T47D (cell line): ENCODE measurements at regions not wholly inside any gene's neighbourhood (a gene's known extent, or its start where the extent isn't known, plus 50 kb on each side); places are given as distances from the start of the nearest gene placed in this dataset.
A peak's percentile ranks its signal among the peaks of the same experiment; 100 is the strongest.

Experiments used
- DNase-seq, 2 experiments: peaks; one replicate each; pipeline versions ENCODE4 v3.0.0 to v3.0.0-alpha.2; 2011 to 2012; ENCODE audit warnings: low read depth in 1 of 2, low spot score in 1 of 2
- JUND ChIP-seq: IDR thresholded peaks from 2 replicates; pipeline ENCODE4 v1.6.1; 2012; ENCODE audit warnings: low read depth
- in situ Hi-C: cut with HindIII; loops from 2 replicates; pipeline ENCODE4 v1.10.0; 2016; ENCODE audit warnings: low sequenced_read_pairs, low pct_unique_long_range_greater_than_20kb

DNA sequence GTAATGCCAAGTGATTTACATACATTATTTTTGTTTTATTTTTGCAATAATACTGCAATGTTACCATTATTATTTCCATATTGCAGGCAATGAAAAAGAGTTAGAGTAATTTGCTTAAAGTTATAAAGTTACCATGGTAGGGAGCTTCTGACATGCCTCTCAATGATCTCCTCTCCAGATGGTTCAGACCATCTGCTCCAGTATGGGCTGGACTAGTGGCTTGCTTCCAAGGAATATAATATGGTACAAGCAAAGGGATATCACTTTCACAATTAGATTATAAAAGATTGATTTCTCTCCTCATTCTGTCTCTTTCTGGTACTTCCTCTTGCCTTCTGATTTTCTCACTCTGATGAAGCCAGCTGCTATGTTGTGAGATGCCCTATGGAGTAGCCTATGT lies 245.4 kb downstream of the INSIG2 start:
- no peak for TF ChIP-seq JUND
- in situ Hi-C loops, result no loop called here
- no peak for DNase-seq

DNA sequence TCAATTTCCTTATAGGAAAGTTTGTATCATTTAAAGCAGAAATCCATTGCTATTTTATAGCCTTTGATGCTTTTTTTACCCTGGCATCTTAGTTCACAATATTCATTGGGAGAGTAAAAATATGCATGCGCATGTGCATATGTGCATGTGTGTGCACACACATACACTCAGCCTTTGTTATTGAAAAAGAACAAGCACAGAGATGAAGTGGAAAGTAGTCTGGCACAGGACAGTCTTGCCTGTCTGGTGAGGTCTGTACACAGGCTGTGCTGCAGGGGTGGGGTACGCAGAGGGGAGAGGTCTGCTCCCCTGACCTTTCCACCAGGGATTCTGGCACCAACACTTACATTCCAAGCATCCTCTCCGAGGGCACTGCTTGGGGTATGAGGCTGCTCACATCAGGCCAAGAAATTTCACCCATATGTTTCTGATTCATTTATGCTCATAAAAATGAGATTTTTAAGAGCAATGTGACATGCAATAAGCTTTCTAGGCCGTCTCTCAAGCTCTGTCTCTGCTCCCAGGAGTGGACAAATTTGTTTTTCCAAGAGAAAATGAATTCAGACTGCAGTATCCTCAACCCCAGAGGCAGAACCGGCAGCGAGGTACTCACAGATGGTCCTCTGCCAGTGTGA lies 237.2 kb downstream of the INSIG2 start:
- no peak for DNase-seq
- TF ChIP-seq JUND, result no peak
- in situ Hi-C loops, result no loop called here

DNA sequence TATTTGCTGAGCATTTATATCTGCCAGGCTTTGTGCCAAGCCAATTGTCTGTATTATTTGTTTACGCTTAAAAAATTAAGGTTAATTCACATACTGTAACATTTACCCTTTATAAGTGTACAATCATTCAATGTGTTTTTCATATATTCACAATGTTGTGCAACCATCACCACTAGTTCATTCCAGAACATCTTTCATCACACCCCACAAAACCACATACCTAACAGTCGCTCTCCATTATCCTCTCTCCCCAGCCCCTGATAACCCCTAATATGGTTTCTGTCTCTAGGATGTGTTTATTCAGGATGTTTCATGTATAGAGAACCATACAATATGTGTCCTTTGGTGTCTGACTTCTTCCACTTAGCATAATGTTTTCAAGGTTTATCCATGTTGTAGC lies 234.1 kb downstream of the INSIG2 start:
- no peak for TF ChIP-seq JUND

DNA sequence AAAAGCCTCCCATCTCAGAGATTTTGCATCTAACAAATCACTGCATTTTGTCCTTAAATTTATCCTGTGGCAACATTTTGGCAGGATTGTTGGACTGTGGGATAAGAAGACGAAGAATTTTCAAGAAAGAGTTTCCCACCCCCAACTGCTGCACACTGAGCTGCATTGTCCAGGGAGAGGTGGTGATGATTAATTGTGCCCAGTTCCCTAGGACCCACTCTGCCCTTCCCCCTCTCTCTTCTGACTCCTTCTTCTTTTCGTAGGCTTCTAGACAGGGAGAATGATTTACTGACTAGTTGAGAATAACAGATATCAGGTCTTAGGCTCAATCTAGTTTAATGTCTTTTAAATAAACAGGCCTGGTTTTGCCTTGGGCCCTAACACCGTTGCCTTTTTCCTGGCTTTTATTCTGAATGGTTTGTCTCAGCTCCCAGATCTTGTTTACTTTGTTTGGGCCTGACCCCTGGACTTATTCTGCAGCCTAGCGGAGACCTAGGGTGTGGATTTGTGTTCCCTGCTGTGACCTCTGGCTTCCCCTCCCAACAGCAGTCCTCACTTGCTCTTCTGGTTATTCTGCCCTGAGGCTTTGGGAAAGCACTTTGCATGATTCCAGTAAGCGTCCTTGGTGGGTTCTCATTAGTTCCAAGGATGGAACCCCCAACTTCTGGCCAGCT lies 233.3 kb downstream of the INSIG2 start:
- TF ChIP-seq JUND, result no peak
- in situ Hi-C loops, result no loop called here
- DNase-seq, result peak in 1 of 2 experiments; percentile 25

More for the DNA sequence above, 234.1 kb downstream of the INSIG2 start:
- in situ Hi-C loops, result no loop called here
- no peak for DNase-seq

DNA sequence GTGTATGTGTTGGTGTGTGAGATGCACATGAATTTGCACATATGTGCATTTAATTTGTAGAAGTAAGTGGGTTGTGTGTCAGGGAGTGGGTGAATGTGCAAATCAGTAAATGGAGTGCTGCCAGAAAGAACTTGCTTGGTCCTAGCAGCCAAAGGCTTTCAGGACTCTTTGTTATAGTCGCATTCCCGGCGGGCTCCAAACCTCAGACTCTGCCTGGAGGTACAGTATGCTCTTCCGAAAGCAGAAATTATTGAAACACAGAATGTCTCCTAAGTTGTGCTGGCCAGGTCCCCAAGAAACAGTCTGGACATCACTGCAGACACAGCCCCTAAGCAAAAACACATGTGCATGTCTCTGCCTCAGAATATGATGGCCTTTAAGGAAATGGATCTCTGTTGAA lies 232.4 kb downstream of the INSIG2 start:
- in situ Hi-C loops, result no loop called here
- DNase-seq, result no peak
- TF ChIP-seq JUND, result no peak

DNA sequence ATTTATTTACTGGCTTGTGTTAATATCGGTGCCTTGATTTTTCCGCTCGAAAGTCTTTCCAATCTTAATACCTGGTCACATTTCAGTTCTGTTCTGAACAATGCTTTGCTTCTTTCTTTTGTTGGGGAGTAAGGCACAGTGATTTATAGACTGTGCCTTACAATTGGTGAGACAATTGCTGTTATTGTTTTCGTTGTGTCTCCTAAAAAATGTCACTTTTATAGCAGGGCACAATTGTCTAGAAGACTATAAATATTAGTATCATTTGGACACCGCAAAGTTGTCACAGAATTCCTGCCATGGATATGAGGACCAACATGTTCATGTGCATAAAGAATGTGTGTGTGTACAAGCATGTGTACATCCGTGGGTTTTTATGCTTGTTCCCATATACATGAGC lies 231.9 kb downstream of the INSIG2 start:
- DNase-seq, result no peak
- in situ Hi-C loops, result no loop called here
- TF ChIP-seq JUND, result no peak

DNA sequence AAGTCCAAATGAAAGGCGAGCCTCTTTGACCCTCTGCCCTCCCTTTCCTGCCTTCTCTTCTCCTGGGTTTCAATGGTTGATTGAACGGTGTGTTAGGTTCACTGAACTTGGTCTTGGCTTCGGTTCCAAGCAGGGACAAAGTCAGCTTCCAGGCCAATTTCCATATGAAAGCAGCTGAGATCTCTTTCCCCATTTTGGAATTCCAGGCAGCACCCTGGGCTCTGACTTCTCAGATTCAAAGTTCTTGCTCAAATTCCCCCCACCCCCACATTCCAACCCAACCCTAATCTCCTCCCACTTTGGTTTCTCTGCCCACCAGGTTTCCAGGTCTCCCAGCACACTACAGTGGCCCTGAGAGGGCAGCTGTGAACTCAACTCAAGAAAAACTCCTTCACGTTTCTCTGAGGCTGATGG lies 231.0 kb downstream of the INSIG2 start:
- TF ChIP-seq JUND, result no peak
- in situ Hi-C loops, result no loop called here
- DNase-seq, result no peak

DNA sequence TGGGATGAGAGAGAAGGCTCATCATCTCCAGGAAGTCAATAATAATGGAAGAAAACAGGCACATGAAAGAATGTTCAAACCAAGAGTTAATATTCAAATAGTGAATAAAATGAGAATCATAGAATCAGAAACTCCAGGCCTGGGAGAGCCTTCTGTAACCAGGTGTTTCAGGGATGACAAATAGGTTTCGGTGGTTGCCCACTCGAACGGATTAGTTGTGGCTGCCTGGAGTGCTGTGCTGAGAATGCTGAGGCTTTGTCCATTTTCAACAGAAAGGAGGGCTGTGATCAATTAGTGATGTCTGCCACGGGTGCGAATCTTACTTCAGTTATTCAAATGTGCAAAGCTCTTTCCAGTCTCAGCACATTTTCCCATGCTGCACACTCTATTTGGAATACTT lies 227.3 kb downstream of the INSIG2 start:
- in situ Hi-C loops, result no loop called here
- no peak for TF ChIP-seq JUND
- DNase-seq, result no peak

DNA sequence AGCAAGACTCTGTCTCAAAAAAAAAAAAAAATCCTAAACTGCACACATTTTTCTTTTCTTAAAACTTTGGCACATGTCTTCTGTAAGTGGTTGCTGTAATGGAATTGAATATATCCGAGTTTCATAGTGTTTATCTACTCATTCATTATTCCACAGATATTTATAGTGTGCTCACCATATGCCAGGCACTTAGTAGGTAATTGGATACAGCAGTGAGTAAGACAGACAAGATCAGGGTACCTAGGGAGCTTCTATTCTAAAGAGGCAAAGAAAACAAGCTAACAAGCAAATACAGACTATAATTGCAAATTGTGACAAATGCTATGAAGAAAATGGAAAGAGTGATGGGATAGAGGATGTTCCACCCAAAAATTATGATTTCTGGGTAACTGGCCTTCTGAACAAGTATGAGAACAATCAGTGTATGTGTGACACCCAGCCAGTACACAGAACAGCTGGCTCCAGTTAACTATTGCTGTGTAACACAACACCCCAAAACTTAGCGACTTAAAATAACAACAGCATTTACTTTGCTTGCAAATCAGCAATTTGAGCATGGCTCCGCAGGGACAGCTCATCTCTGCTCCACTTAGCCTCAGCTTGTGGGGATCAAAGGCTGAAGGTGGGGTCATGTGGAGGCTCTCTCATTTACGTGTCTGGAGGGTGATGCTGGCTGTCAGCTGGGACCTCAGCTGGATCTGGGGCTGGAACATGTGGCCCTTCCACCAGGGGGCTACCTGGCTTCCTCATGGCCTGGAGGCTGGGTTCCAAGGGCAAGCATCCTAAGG lies 224.9 kb downstream of the INSIG2 start:
- in situ Hi-C loops, result no loop called here
- DNase-seq, result no peak
- no peak for TF ChIP-seq JUND

DNA sequence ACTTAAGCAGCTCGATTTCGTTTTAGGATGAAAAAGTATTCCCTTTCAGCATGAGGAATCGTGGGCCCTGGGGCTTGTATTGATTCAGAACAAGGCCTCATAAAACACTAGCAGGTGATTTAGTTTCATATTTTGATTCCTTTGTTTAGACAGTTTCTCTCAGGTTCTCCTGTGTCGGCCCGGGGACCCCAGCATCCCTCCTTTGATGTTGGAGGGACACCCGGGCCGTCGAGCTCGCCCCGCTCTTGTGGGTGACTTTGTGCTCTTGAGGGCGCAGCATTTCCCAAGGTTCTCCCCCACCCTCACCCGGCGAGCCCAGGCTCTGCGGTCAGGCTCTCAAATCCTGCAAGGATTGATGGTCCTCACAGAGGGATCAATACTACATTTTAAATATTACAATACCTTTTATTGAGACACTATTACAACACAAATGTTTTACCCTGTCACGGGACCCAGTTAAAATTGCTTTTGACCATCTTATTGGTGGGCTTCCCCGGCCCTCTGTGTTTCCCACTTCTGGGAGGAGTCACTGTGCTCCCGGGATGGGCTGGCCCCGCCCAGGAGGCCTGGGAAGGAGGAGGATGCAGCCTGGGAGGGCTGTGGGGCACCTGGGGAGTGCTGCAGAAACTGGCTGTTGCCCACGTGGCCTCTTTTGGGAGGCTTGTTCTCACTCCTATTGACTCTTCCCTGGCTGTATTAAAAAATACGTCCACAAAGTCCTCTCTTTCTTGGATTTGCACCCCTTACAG lies 222.6 kb downstream of the INSIG2 start:
- TF ChIP-seq JUND, result no peak
- in situ Hi-C loops, result no loop called here
- no peak for DNase-seq

DNA sequence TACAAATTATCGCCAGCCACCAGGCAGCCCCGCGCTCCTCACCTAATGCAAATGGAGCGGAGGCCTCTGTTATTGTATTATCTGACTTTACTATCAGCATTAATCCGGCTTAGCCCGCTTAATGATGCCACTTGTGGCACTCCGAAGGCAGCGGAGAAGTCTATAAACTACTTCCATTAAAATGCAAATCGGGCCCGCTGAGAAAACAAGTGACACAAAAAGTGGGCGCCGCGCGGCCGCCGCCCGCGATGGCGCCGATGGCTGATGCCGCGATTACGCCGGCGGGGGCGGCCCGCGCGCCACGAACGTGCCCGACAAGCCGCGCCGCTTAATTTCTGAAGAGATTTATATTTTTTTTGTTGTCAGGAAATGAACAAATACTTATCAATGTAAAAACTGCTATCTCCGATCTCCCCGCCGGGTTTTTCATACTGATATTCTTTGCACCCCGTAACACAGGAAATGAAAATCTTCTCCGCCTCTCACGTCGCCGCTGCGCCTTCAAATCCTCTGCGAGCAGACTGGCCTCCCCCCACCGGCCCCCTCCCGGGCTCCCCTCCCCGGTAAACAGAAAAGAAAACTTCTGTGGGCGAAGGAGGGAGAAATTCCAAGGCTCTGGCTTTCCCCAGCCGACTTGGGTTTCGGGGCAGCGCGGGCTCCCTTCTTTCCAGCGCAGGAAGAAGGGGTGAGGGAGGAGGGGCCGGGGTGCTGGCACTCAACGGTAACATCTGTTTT lies 221.8 kb downstream of the INSIG2 start:
- no peak for DNase-seq
- no peak for TF ChIP-seq JUND
- in situ Hi-C loops, result no loop called here
